Left ventricle myocardium inferior (tissue), 1 donor: ENCODE measurements at regions not wholly inside any gene's neighbourhood (a gene's known extent, or its start where the extent isn't known, plus 50 kb on each side); places are given as distances from the start of the nearest gene placed in this dataset.

Experiments used
- DNase-seq: peaks from one replicate; pipeline ENCODE4 v3.0.0-alpha.2; 2020
- H3K27ac ChIP-seq: fragments of 200-600 bp; replicated peaks from 2 replicates; pipeline ENCODE4 v1.8.0; 2021
- H3K27me3 ChIP-seq: fragments of 200-600 bp; 2 replicates; pipeline ENCODE4 v1.8.0; 2021; ENCODE audit warnings: low read depth
- H3K36me3 ChIP-seq: fragments of 200-600 bp; 2 replicates; pipeline ENCODE4 v1.8.0; 2021
- H3K4me1 ChIP-seq: fragments of 200-600 bp; 2 replicates; pipeline ENCODE4 v1.8.0; 2021
- H3K4me3 ChIP-seq: fragments of 200-600 bp; 2 replicates; pipeline ENCODE4 v1.8.0; 2021; ENCODE audit warnings: mild to moderate bottlenecking, moderate library complexity
- H3K9me3 ChIP-seq: fragments of 200-600 bp; replicated peaks from 2 replicates; pipeline ENCODE4 v1.8.0; 2021
- intact Hi-C: fragments of 100-400 bp; cut with micrococcal nuclease; formaldehyde crosslinking; loops from one replicate; pipeline ENCODE4 v1.11.0; 2022
- TF ChIP-seq, protein P1 (sequence below): fragments of 200-600 bp; IDR thresholded peaks from 2 replicates; pipeline ENCODE4 v1.8.0; 2021; ENCODE audit warnings: antibody characterized with exemption, mild to moderate bottlenecking, borderline replicate concordance
- donor health status: DM: no; HTN: yes; CAD: no; lungs with severe emphysema.

DNA sequence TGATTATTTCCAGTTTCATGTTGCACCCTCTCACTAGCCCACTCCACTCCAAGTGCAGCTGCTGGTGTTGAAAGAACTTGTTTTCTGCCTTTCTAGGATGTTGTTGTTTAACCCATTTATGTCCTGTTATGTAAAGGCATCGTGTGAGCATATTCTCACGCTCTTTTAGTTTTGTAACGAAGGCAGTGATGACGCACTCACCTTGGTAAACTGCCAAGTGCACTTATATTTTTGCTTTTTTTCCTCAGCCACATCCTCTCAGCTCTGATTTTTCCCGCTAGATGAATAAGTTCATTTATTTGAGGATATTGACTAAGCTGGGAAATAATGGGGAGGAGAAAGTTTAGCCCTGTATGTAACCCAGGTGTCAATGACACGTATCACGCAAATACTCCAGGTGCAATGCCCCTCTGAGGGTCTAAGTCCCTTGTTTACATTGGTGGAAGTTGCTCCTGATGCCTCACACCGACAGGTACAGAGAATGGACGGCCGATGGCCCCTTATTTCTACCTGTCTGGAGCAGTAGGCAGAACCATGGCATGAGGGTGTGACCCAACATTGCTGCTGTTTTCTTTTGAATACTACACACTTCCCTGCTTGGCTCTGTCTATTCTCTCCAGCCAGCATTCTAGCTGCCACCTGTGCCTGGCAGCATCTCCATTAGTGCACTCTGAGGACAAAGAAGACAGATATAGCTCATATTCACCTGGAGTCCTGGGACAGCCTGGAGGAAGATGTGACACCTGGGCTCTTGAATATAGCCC is 132.7 kb upstream of the SLC24A3 start:
- no peak overlapping the region for H3K4me3 ChIP-seq
- H3K27ac ChIP-seq = no peak overlapping the region
- H3K27me3 ChIP-seq = peaks cover 4% of the 10 kb centered on the region
- intact Hi-C loops = no loop called here
- no peak for DNase-seq
- no peaks in the 10 kb centered on the region for H3K36me3 ChIP-seq
- TF ChIP-seq, protein P1, sequence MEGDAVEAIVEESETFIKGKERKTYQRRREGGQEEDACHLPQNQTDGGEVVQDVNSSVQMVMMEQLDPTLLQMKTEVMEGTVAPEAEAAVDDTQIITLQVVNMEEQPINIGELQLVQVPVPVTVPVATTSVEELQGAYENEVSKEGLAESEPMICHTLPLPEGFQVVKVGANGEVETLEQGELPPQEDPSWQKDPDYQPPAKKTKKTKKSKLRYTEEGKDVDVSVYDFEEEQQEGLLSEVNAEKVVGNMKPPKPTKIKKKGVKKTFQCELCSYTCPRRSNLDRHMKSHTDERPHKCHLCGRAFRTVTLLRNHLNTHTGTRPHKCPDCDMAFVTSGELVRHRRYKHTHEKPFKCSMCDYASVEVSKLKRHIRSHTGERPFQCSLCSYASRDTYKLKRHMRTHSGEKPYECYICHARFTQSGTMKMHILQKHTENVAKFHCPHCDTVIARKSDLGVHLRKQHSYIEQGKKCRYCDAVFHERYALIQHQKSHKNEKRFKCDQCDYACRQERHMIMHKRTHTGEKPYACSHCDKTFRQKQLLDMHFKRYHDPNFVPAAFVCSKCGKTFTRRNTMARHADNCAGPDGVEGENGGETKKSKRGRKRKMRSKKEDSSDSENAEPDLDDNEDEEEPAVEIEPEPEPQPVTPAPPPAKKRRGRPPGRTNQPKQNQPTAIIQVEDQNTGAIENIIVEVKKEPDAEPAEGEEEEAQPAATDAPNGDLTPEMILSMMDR = no peak
- H3K4me1 ChIP-seq = no peaks in the 10 kb centered on the region
- no peaks in the 10 kb centered on the region for H3K9me3 ChIP-seq

DNA sequence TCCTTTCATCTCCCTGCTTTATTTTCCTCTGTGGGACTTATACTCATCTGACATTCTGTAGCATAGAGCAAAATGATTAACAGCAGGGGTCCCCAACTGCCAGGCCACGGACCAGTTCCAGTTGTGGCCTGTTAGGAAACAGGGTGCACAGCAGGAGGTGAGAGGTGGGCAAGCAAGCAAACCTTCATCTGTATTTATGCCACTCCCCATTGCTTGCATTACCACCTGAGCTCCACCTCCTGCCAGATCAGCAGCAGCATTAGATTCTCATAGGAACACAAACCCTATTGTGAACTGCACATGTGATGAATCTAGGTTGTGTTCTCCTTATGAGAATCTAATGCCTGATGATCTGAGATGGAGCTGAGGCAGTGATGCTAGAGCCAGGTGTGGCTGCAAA is 130.5 kb upstream of the SLC24A3 start:
- Histone ChIP-seq H3K27me3 (no peaks in the 10 kb centered on the region), H3K9me3 (no peaks in the 10 kb centered on the region), H3K4me3 (no peak overlapping the region), H3K36me3 (no peaks in the 10 kb centered on the region), H3K4me1 (no peaks in the 10 kb centered on the region), H3K27ac (no peak overlapping the region)
- DNase-seq = no peak
- TF ChIP-seq, protein P1 = no peak
- intact Hi-C loops = no loop called here

DNA sequence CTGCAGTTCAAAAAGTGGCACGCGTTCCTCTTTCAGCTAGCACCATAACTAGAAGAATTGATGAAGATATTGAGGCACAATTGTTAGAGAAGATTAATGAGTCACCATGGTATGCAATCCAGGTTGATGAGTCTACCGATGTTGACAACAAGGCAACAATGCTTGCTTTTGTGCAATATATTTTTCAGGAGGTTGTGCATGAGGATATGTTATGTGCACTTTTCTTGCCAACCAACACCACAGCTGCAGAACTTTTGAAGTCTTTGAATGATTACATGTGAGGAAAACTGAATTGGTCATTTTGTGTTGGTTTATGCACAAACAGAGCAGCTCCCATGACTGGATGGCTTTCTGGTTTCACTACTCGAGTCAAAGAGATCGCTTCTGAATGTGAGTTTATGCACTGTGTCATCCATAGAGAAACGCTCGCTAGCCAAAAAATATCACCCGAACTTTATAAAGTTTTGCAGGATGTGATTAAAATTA is 129.3 kb upstream of the SLC24A3 start:
- TF ChIP-seq, protein P1 = no peak
- Histone ChIP-seq H3K36me3 (no peaks in the 10 kb centered on the region), H3K4me1 (no peaks in the 10 kb centered on the region), H3K9me3 (no peaks in the 10 kb centered on the region), H3K4me3 (no peak overlapping the region), H3K27me3 (no peaks in the 10 kb centered on the region), H3K27ac (no peak overlapping the region)
- no peak for DNase-seq
- intact Hi-C loops = no loop called here

DNA sequence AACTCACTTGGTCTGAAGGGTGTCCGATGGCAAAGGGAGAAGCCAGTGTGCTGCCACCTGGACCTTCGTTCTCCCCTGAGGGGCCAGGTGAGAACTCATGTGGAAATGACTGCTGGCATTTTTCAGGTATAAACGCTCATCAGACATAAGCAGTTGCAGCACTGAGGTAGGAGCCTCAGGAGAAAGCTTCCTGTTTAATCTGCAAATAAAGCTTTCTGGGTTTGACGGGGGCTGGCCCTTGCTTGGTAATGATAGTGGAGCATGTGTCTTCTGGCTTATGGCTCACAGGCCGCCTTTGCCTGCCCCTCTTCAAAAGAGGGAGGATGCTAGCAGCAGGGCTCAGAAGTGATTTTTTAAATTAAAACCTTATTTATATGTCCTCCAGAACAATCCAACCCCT is 122.1 kb upstream of the SLC24A3 start:
- no peak for DNase-seq
- Histone ChIP-seq H3K4me3 (no peak overlapping the region), H3K4me1 (no peaks in the 10 kb centered on the region), H3K27ac (no peak overlapping the region), H3K36me3 (no peaks in the 10 kb centered on the region), H3K9me3 (no peaks in the 10 kb centered on the region), H3K27me3 (no peaks in the 10 kb centered on the region)
- intact Hi-C loops = no loop called here
- TF ChIP-seq, protein P1 = no peak

DNA sequence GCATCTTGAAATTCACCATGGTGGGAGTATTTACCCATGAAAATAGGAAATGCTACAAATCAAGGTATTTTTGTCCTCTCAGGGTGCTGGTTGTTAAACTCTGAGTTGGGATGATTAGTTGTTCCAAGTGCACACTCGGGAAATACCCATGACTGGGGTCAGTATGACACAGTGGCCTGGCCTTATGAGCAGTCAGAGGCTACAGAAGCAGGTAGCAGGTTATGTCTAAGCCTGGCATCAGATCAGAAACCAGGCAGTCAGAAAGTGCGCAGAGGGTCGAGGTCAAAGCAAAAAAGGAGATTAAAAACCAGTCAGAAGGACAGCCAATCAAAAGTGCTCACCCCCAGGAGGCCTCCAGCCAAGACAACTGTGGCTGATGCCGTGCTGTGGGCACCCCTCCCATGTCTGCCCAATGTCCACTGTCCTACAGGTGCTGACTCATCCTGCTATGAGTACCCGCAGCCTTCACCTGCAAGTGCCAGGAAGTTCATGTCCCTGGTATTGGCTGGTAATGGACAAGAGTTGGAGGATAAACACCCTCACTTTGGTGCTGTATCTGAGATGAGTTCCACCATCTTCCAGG is 117.4 kb upstream of the SLC24A3 start:
- Histone ChIP-seq H3K36me3 (no peaks in the 10 kb centered on the region), H3K27me3 (no peaks in the 10 kb centered on the region), H3K4me1 (no peaks in the 10 kb centered on the region), H3K27ac (no peak overlapping the region), H3K9me3 (no peaks in the 10 kb centered on the region), H3K4me3 (no peak overlapping the region)
- DNase-seq = no peak
- TF ChIP-seq, protein P1 = no peak
- intact Hi-C loops = no loop called here
